Ovary (tissue), 7 donors: ENCODE measurements at regions not wholly inside any gene's neighbourhood (a gene's known extent, or its start where the extent isn't known, plus 50 kb on each side); places are given as distances from the start of the nearest gene placed in this dataset.

Source experiments
- DNase-seq, 5 donors: peaks; one replicate each; pipeline ENCODE4 v3.0.0-alpha.2; 2019 to 2020
- H3K27ac ChIP-seq, 2 donors: fragments of 200-600 bp; one replicate each; pipeline versions ENCODE4 v1.5.1 to v1.8.0; 2019 to 2022
- H3K27me3 ChIP-seq: fragments of 200-600 bp; one replicate; pipeline ENCODE4 v1.8.0; 2022
- H3K36me3 ChIP-seq: fragments of 200-600 bp; sonication (generic); one replicate; pipeline ENCODE4 v1.5.1; 2019
- H3K4me1 ChIP-seq: one replicate; pipeline ENCODE4 v1.8.1; 2013; ENCODE audit warnings: mild to moderate bottlenecking, moderate library complexity; ENCODE audit not compliant: insufficient read depth
- H3K4me3 ChIP-seq: fragments of 200-600 bp; sonication (generic); one replicate; pipeline ENCODE4 v1.5.1; 2017
- H3K9me3 ChIP-seq, 2 donors: fragments of 200-600 bp in 1 of 2; sonication (generic) in 1 of 2; one replicate each; pipeline versions ENCODE4 v1.5.1 to v1.8.1; 2013 to 2019; ENCODE audit warnings: mild to moderate bottlenecking in 1 of 2, moderate library complexity in 1 of 2
- EP300 ChIP-seq: sonication (generic); formaldehyde crosslinking; IDR thresholded peaks from one replicate; pipeline ENCODE4 v1.6.1; 2017; ENCODE audit warnings: antibody characterized with exemption
- POLR2A ChIP-seq: fragments of 450-650 bp; IDR thresholded peaks from one replicate; pipeline ENCODE4 v1.6.1; 2017; ENCODE audit warnings: antibody characterized with exemption, mild to moderate bottlenecking, moderate library complexity
- WGBS, 3 donors: extraction: QIAGEN DNeasy Blood & Tissue Kit in 1 of 3; methylation state at CpG; one replicate each; pipeline versions ENCODE4 v1.1.5 to v1.1.7; 2013 to 2017; 5-methylcytosine and 5-hydroxymethylcytosine counted together
- intact Hi-C, 4 donors: fragments of 100-400 bp; cut with DNase I; formaldehyde crosslinking; loops; one replicate each; pipeline versions ENCODE4 v1.11.0 to v1.15.1; 2022 to 2023
- TF ChIP-seq, protein P1 (sequence below), 3 donors: fragments of 450-650 bp in 2 of 3; fragments of 200-600 bp in 1 of 3; IDR thresholded peaks; one replicate each; pipeline versions ENCODE4 v1.5.1 to v1.8.0; 2016 to 2022; ENCODE audit warnings: antibody characterized with exemption in 3 of 3, mild to moderate bottlenecking in 1 of 3
- donor health status: DM: no; HTN: no; CAD: no; lungs with moderate emphysema.
- donor health status: DM: no; HTN: no; CAD: no.
- donor health status: Bipolar disorder and iron deficiency.
- donor health status: DM: no; HTN: no; CAD: no.
- donor health status: DM: yes; HTN: yes; CAD: no.

GRCh38 chr13:105827111-105827809 is 708.2 kb downstream of the EFNB2 start:
- H3K27ac ChIP-seq, result no peak overlapping the region
- no peak overlapping the region for H3K4me3 ChIP-seq
- 77 to 78% (median 77%) methylated on average over 7 of the region's 7 CpGs for WGBS, 3 donors
- intact Hi-C loops, result no loop called here
- H3K9me3 ChIP-seq, result no peaks in the 10 kb centered on the region
- H3K36me3 ChIP-seq, result no peaks in the 10 kb centered on the region
- no peaks in the 10 kb centered on the region for H3K27me3 ChIP-seq
- no peak for TF ChIP-seq POLR2A
- TF ChIP-seq, protein P1, sequence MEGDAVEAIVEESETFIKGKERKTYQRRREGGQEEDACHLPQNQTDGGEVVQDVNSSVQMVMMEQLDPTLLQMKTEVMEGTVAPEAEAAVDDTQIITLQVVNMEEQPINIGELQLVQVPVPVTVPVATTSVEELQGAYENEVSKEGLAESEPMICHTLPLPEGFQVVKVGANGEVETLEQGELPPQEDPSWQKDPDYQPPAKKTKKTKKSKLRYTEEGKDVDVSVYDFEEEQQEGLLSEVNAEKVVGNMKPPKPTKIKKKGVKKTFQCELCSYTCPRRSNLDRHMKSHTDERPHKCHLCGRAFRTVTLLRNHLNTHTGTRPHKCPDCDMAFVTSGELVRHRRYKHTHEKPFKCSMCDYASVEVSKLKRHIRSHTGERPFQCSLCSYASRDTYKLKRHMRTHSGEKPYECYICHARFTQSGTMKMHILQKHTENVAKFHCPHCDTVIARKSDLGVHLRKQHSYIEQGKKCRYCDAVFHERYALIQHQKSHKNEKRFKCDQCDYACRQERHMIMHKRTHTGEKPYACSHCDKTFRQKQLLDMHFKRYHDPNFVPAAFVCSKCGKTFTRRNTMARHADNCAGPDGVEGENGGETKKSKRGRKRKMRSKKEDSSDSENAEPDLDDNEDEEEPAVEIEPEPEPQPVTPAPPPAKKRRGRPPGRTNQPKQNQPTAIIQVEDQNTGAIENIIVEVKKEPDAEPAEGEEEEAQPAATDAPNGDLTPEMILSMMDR (IDR thresholded peaks at IDR 0.05), result no peak
- TF ChIP-seq EP300, result no peak
- DNase-seq, result no peak
- H3K4me1 ChIP-seq, result no peaks in the 10 kb centered on the region

DNA sequence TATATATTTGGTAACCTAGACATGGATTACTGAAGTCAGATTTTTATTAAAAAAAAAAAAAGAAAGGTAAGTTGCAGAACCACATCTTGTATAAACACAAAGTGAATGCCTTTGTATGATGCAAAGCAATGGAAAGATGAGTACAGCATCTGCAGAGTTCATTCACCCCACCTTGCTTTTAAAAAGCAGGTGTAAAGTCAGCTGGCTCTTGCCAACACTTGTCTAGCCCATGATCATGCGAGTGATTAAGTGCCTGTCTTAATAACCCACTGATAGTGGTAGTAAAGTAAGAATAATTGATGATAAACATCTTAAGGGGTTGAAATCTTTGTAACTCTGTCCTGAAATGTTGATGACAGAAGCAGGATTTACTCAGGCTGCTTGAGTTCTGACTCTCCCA is 710.4 kb downstream of the EFNB2 start:
- DNase-seq, result no peak
- TF ChIP-seq EP300, result no peak
- TF ChIP-seq, protein P1 (IDR thresholded peaks at IDR 0.05), result no peak
- no peak for TF ChIP-seq POLR2A
- H3K4me3 ChIP-seq, result no peak overlapping the region
- H3K36me3 ChIP-seq, result no peaks in the 10 kb centered on the region
- no peak overlapping the region for H3K27ac ChIP-seq
- no peaks in the 10 kb centered on the region for H3K27me3 ChIP-seq
- no peaks in the 10 kb centered on the region for H3K9me3 ChIP-seq
- intact Hi-C loops, result no loop called here
- WGBS, 3 donors, result 69 to 87% (median 74%) methylated on average over 1 of the region's 1 CpG
- H3K4me1 ChIP-seq, result no peaks in the 10 kb centered on the region

GRCh38 chr13:105821337-105821736 is 714.1 kb downstream of the EFNB2 start:
- no peaks in the 10 kb centered on the region for H3K27me3 ChIP-seq
- no peaks in the 10 kb centered on the region for H3K36me3 ChIP-seq
- no peak overlapping the region for H3K27ac ChIP-seq
- no peaks in the 10 kb centered on the region for H3K9me3 ChIP-seq
- intact Hi-C loops, result no loop called here
- H3K4me3 ChIP-seq, result no peak overlapping the region
- no peaks in the 10 kb centered on the region for H3K4me1 ChIP-seq
- TF ChIP-seq EP300, result no peak
- no peak for TF ChIP-seq POLR2A
- TF ChIP-seq, protein P1 (IDR thresholded peaks at IDR 0.05), result no peak
- DNase-seq, result no peak
- 86 to 88% (median 88%) methylated on average over 2 of the region's 2 CpGs for WGBS, 3 donors

GRCh38 chr13:105820415-105820814 is 715.0 kb downstream of the EFNB2 start:
- DNase-seq, result no peak
- Histone ChIP-seq H3K36me3 (no peaks in the 10 kb centered on the region), H3K27me3 (no peaks in the 10 kb centered on the region), H3K4me3 (no peak overlapping the region), H3K27ac (no peak overlapping the region), H3K4me1 (no peaks in the 10 kb centered on the region), H3K9me3 (no peaks in the 10 kb centered on the region)
- TF ChIP-seq, protein P1 (IDR thresholded peaks at IDR 0.05), result no peak
- TF ChIP-seq POLR2A, result no peak
- TF ChIP-seq EP300, result no peak
- 61 to 77% (median 64%) methylated on average over 3 of the region's 3 CpGs for WGBS, 3 donors
- intact Hi-C loops, result no loop called here
